ENCODE measurements at regions not wholly inside any gene's neighbourhood (a gene's known extent, or its start where the extent isn't known, plus 50 kb on each side); places are given as distances from the start of the nearest gene placed in this dataset. TPM values are rescaled to one million over a fixed set of nuclear protein-coding genes. Genes with fewer than 3 reads are reported as not detected.

DNA sequence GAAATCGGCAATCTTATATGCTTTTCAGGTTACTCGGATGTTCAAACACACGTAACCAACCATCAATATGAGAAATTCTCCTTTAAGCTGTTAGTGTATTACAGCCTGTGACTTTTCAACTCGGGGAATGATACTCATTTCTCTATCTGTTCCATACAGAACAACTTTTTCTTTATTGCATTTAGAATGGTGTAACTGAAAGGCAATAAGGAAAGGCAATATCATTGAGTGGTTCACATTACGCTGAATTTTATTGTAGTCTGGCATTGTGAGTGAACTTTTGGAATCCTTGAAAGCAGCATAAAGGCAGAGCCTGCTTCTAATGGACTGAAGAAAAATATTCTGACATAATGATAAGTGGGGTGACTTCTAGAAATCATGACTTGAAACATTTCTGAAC lies 54.4 kb upstream of the MEF2C start:
- H3K36me3 ChIP-seq (ENCODE audit: control insufficient read depth, insufficient read depth, low read length): no peaks in the 10 kb centered on the region
- ChIA-PET CTCF (interaction anchor here (1.0 kb wide), 1 partner anchor 8 kb away, joined by 3 read pairs; no protein-coding TSS in a partner anchor), POLR2A (no interaction called here)
- DNase-seq (ENCODE audit: low read depth): no peak
- H3K27me3 ChIP-seq (ENCODE audit: control insufficient read depth, insufficient read depth, low read length): no peaks in the 10 kb centered on the region
- H3K4me3 ChIP-seq (ENCODE audit: low read depth, low read length): no peak overlapping the region
- TF ChIP-seq, protein P1, sequence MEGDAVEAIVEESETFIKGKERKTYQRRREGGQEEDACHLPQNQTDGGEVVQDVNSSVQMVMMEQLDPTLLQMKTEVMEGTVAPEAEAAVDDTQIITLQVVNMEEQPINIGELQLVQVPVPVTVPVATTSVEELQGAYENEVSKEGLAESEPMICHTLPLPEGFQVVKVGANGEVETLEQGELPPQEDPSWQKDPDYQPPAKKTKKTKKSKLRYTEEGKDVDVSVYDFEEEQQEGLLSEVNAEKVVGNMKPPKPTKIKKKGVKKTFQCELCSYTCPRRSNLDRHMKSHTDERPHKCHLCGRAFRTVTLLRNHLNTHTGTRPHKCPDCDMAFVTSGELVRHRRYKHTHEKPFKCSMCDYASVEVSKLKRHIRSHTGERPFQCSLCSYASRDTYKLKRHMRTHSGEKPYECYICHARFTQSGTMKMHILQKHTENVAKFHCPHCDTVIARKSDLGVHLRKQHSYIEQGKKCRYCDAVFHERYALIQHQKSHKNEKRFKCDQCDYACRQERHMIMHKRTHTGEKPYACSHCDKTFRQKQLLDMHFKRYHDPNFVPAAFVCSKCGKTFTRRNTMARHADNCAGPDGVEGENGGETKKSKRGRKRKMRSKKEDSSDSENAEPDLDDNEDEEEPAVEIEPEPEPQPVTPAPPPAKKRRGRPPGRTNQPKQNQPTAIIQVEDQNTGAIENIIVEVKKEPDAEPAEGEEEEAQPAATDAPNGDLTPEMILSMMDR (IDR thresholded peaks at IDR 0.05; ENCODE audit: insufficient read depth, low read depth, low read length): no peak

DNA sequence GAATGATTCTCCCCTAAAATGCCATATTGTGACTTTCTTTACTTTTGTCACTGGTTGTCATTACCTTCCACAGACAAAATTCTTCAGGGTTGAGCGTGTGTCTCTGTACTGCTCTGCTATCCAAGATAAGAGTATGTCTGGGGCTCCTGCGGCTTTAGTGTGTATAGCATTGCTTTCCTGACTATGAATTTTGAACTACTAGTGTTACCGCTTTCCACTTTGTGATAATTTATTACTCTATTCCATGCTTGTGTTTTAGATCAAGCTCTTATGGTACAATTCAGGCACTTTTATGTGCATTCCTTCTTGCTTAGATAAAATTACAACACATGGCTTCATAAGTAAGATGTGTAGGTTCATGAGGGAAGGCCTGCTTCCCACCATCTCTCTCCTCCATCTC lies 51.5 kb upstream of the MEF2C start:
- TF ChIP-seq, protein P1 (IDR thresholded peaks at IDR 0.05; ENCODE audit: insufficient read depth, low read depth, low read length): no peak
- ChIA-PET CTCF (no interaction called here), POLR2A (no interaction called here)
- H3K4me3 ChIP-seq (ENCODE audit: low read depth, low read length): no peak overlapping the region
- no peak for DNase-seq (ENCODE audit: low read depth)
- no peaks in the 10 kb centered on the region for H3K36me3 ChIP-seq (ENCODE audit: control insufficient read depth, insufficient read depth, low read length)
- H3K27me3 ChIP-seq (ENCODE audit: control insufficient read depth, insufficient read depth, low read length): no peaks in the 10 kb centered on the region

Small RNA genes lying in the stretch of these regions (small RNA-seq; reads per million reads assigned to genes)
- not detected for gene MIR3660 (ENCODE audit: insufficient read length, low read depth, low replicate concordance)

Data from BJ (cell line).